GM12874 (cell line): ENCODE measurements at regions not wholly inside any gene's neighbourhood (a gene's known extent, or its start where the extent isn't known, plus 50 kb on each side); places are given as distances from the start of the nearest gene placed in this dataset.

Experiments used
- TF ChIP-seq, protein P1 (sequence below): IDR thresholded peaks from 2 replicates; pipeline ENCODE4 v1.5.1; 2011; ENCODE audit warnings: low read depth, mild to moderate bottlenecking, control low read depth, low read length, moderate library complexity; ENCODE audit not compliant: insufficient read depth

DNA sequence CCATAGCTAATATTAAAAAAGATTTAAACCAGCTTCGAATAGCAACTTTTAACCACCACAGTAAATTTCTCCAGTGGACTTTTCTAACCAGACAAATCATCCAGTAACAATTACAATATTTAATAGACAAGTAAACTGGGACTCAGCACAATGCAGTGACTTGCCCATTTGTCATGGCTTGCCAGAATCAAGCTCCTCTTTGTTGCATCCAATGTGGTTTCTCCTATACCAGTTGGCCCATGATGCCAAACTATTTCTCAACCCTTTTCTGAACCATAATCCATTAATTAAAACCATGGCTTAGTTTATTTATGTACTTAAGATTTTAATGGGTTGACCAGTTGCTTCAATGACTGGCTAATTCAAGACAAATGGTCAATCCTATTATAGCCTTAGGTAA lies 64.4 kb downstream of the DIO2 start:
- TF ChIP-seq, protein P1, sequence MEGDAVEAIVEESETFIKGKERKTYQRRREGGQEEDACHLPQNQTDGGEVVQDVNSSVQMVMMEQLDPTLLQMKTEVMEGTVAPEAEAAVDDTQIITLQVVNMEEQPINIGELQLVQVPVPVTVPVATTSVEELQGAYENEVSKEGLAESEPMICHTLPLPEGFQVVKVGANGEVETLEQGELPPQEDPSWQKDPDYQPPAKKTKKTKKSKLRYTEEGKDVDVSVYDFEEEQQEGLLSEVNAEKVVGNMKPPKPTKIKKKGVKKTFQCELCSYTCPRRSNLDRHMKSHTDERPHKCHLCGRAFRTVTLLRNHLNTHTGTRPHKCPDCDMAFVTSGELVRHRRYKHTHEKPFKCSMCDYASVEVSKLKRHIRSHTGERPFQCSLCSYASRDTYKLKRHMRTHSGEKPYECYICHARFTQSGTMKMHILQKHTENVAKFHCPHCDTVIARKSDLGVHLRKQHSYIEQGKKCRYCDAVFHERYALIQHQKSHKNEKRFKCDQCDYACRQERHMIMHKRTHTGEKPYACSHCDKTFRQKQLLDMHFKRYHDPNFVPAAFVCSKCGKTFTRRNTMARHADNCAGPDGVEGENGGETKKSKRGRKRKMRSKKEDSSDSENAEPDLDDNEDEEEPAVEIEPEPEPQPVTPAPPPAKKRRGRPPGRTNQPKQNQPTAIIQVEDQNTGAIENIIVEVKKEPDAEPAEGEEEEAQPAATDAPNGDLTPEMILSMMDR, result no peak

- TF ChIP-seq, protein P1, result no peak
These were observed 74.9 kb downstream of the DIO2 start for GRCh38 chr14:80136358-80136757.

DNA sequence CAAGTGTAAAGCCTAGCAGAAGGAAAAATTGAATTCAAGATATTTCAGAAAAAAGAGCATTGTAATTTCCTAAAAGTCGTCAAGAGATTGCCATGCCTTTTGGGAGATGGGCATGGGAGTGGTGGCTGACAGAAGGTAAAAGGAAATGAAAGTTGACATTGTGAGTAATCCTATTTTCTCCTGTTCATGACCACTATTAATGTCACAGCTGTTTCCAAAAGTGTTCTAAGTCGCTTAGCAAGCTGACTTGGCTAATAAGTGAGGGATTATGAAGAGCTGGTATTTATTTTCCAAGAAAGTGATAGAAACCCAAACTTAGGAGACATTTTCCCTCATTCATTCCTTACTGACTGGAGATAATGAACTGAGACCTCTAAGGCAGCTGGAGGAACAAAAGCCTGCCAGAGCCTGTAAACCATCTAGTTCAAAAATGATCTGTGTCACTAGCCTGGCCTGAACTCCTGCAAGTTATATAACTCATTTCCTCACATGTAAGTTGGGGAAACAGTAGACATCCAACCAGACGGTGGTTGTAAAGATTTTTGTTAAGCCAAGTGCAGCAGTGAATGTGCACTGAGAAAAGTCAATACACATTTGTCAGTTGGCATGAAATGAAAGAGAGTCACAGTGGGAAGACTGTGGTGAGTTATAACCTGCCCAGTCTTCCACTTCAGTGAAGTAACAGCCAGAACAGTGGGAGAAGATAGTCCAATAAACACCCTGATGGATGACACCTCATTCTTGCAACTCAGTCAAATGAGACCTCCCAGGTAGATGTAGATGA lies 75.8 kb downstream of the DIO2 start:
- TF ChIP-seq, protein P1, result no peak

- TF ChIP-seq, protein P1, result no peak
These were observed 77.0 kb downstream of the DIO2 start for GRCh38 chr14:80134321-80134720.

DNA sequence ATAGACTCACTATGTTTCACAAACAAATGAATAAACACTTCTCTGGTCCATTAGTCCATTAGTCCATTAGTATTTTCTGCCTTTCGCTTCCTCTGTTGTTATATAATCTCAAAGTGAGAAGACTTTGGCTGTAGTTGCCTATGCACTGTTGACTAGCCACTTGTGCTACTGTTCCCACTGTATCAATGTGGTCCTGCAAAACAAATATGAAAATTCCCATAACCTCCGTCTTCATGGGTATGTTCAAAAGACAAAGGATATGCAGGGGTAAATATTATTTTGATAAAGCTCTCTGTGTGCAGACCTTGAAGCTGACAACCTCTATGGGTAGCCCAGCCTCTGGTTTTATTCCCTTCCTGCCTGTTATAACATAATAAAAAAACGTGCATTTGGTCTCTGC lies 77.8 kb downstream of the DIO2 start:
- TF ChIP-seq, protein P1, result no peak

GRCh38 chr14:80127466-80127865 lies 83.8 kb downstream of the DIO2 start:
- TF ChIP-seq, protein P1, result no peak

DNA sequence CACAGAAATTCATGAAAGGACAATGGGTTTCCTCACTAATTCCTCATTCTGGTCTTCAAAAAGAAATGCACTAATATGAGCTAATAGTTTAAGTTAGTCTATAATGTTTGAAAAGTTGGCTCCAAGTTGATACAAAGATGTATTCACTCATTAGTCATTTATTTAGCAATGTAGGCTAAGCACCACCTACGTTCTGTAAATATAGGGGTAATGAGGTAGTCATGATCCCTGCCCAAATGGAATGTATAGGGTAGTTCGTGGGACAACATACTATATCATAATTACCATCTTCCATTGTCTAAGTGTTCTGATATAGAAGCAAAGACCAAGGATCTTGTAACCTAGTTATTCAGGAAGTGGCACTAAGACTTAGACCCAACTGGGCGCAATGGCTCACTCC lies 86.5 kb downstream of the DIO2 start:
- TF ChIP-seq, protein P1, result no peak
